PC-9 (cell line): ENCODE measurements at regions not wholly inside any gene's neighbourhood (a gene's known extent, or its start where the extent isn't known, plus 50 kb on each side); places are given as distances from the start of the nearest gene placed in this dataset.

Experiments
- BruUV-seq: library from RNA; stranded (reverse); fragments of 400-500 nt; replicated peaks from 2 replicates; lab custom pipeline; 2021; lab: Mats Ljungman, UMichigan
- CTCF ChIA-PET: fragments of 300-600 bp; sonication (Branson Sonifier 250); formaldehyde crosslinking; loops from one replicate; lab custom pipeline; 2022; ENCODE audit warnings: antibody characterized with exemption; lab: Charles Lee
- POLR2A ChIA-PET: fragments of 300-600 bp; sonication (Branson Sonifier 250); formaldehyde crosslinking; loops from one replicate; lab custom pipeline; 2022; ENCODE audit warnings: antibody characterized with exemption; ENCODE audit not compliant: unreplicated experiment; lab: Charles Lee
- DNase-seq, 2 experiments: peaks; one replicate each; pipeline versions ENCODE4 v3.0.0 to v3.0.0-alpha.2; 2015 to 2022; ENCODE audit warnings: mixed read lengths in 1 of 2
- H2AFZ ChIP-seq: fragments of 200-600 bp; sonication (generic); 2 replicates; pipeline ENCODE4 v1.8.1; 2017; ENCODE audit warnings: antibody characterized with exemption
- H3F3A ChIP-seq: fragments of 200-600 bp; sonication (generic); 2 replicates; pipeline ENCODE4 v1.8.1; 2017; ENCODE audit warnings: antibody characterized with exemption, mild to moderate bottlenecking, low read depth; ENCODE audit not compliant: insufficient read depth
- H3K27ac ChIP-seq: fragments of 200-600 bp; sonication (generic); 2 replicates; pipeline ENCODE4 v1.6.1; 2016; ENCODE audit warnings: mixed run types
- H3K27me3 ChIP-seq: fragments of 200-600 bp; sonication (generic); 2 replicates; pipeline ENCODE4 v1.6.1; 2016; ENCODE audit warnings: low read depth, mixed run types; ENCODE audit not compliant: insufficient read depth
- H3K36me3 ChIP-seq: fragments of 200-600 bp; sonication (generic); 2 replicates; pipeline ENCODE4 v1.6.1; 2016; ENCODE audit warnings: low read depth, mixed run types
- H3K4me1 ChIP-seq: fragments of 200-600 bp; sonication (generic); replicated peaks from 2 replicates; pipeline ENCODE4 v1.6.1; 2016; ENCODE audit warnings: mixed run types; ENCODE audit not compliant: insufficient read depth
- H3K4me2 ChIP-seq: fragments of 200-600 bp; sonication (generic); 2 replicates; pipeline ENCODE4 v1.6.1; 2017; ENCODE audit warnings: mixed run types
- H3K4me3 ChIP-seq: fragments of 200-600 bp; sonication (generic); 2 replicates; pipeline ENCODE4 v1.6.1; 2016; ENCODE audit warnings: mixed run types
- H3K79me2 ChIP-seq: fragments of 200-600 bp; sonication (generic); 2 replicates; pipeline ENCODE4 v1.6.1; 2017; ENCODE audit warnings: low read depth, mixed run types
- H3K9me2 ChIP-seq: fragments of 200-600 bp; sonication (generic); 2 replicates; pipeline ENCODE4 v1.8.1; 2017; ENCODE audit warnings: mild to moderate bottlenecking; ENCODE audit not compliant: insufficient read depth
- H3K9me3 ChIP-seq: fragments of 200-600 bp; sonication (generic); 2 replicates; pipeline ENCODE4 v1.8.1; 2016; ENCODE audit warnings: low read depth; ENCODE audit not compliant: insufficient read depth
- H4K20me1 ChIP-seq: fragments of 200-600 bp; sonication (generic); 2 replicates; pipeline ENCODE4 v1.8.1; 2017; ENCODE audit not compliant: insufficient read depth
- EZH2 ChIP-seq: fragments of 200-600 bp; sonication (generic); IDR thresholded peaks from 2 replicates; pipeline ENCODE4 v1.8.0; 2017; ENCODE audit warnings: antibody characterized with exemption, low read depth
- intact Hi-C: fragments of 100-400 bp; cut with micrococcal nuclease; formaldehyde crosslinking; loops from one replicate; pipeline ENCODE4 v1.10.0; 2022; ENCODE audit not compliant: unreplicated experiment
- TF ChIP-seq, protein P1 (sequence below): fragments of 200-600 bp; sonication (generic); conservative IDR thresholded peaks from 2 replicates; pipeline ENCODE4 v1.6.1; 2017; ENCODE audit warnings: mixed run types, antibody characterized with exemption, mild to moderate bottlenecking, moderate library complexity

GRCh38 chr3:148211725-148212124, 486.0 kb upstream of the AGTR1 start:
- H3K4me1 ChIP-seq: no peaks in the 10 kb centered on the region
- POLR2A ChIA-PET: no interaction called here
- intact Hi-C loops: no loop called here
- no peaks in the 10 kb centered on the region for H3K9me2 ChIP-seq
- CTCF ChIA-PET: no interaction called here
- H3K9me3 ChIP-seq: no peaks in the 10 kb centered on the region
- H3K79me2 ChIP-seq: no peaks in the 10 kb centered on the region
- no peak for DNase-seq
- no peak overlapping the region for H2AFZ ChIP-seq
- no peak for TF ChIP-seq EZH2
- TF ChIP-seq, protein P1, sequence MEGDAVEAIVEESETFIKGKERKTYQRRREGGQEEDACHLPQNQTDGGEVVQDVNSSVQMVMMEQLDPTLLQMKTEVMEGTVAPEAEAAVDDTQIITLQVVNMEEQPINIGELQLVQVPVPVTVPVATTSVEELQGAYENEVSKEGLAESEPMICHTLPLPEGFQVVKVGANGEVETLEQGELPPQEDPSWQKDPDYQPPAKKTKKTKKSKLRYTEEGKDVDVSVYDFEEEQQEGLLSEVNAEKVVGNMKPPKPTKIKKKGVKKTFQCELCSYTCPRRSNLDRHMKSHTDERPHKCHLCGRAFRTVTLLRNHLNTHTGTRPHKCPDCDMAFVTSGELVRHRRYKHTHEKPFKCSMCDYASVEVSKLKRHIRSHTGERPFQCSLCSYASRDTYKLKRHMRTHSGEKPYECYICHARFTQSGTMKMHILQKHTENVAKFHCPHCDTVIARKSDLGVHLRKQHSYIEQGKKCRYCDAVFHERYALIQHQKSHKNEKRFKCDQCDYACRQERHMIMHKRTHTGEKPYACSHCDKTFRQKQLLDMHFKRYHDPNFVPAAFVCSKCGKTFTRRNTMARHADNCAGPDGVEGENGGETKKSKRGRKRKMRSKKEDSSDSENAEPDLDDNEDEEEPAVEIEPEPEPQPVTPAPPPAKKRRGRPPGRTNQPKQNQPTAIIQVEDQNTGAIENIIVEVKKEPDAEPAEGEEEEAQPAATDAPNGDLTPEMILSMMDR: no peak
- H3K27me3 ChIP-seq: no peaks in the 10 kb centered on the region
- H4K20me1 ChIP-seq: no peaks in the 10 kb centered on the region
- H3K4me2 ChIP-seq: no peak overlapping the region
- no peaks in the 10 kb centered on the region for H3K36me3 ChIP-seq
- no peak overlapping the region for H3K4me3 ChIP-seq
- no TSS peak for BruUV-seq
- H3K27ac ChIP-seq: no peak overlapping the region
- no peaks in the 10 kb centered on the region for H3F3A ChIP-seq

GRCh38 chr3:148214705-148215104, 483.0 kb upstream of the AGTR1 start:
- CTCF ChIA-PET: no interaction called here
- no TSS peak for BruUV-seq
- TF ChIP-seq, protein P1: no peak
- no peak for TF ChIP-seq EZH2
- no peaks in the 10 kb centered on the region for H3K79me2 ChIP-seq
- intact Hi-C loops: no loop called here
- H3K27ac ChIP-seq: no peak overlapping the region
- H3K4me1 ChIP-seq: no peaks in the 10 kb centered on the region
- no peaks in the 10 kb centered on the region for H3F3A ChIP-seq
- no peak overlapping the region for H3K4me3 ChIP-seq
- POLR2A ChIA-PET: no interaction called here
- H3K4me2 ChIP-seq: no peak overlapping the region
- H3K27me3 ChIP-seq: no peaks in the 10 kb centered on the region
- H3K36me3 ChIP-seq: no peaks in the 10 kb centered on the region
- no peak for DNase-seq
- H2AFZ ChIP-seq: no peak overlapping the region
- H3K9me2 ChIP-seq: no peaks in the 10 kb centered on the region
- no peaks in the 10 kb centered on the region for H3K9me3 ChIP-seq
- H4K20me1 ChIP-seq: no peaks in the 10 kb centered on the region

DNA sequence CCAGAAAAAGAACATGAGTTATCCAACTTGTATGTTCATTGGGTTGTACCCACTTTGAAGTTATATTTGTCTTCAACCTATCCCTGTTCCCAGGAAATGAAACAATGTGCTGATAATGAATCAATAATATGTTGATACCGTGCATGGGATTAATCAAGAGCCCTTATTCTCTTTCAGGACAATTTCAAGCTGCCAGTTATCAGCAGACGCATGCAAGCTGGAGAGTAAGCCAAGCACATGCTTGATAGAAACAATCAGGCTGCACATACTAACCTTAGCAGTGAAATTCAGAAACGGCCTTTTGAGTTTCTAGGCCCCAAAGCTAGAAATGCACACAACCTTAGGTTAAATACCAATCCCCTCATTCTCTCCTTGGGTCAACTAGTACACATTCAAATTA, 480.4 kb upstream of the AGTR1 start:
- H3K27ac ChIP-seq: no peak overlapping the region
- CTCF ChIA-PET: no interaction called here
- H3K27me3 ChIP-seq: no peaks in the 10 kb centered on the region
- H3K4me2 ChIP-seq: no peak overlapping the region
- H3K9me2 ChIP-seq: no peaks in the 10 kb centered on the region
- no peaks in the 10 kb centered on the region for H4K20me1 ChIP-seq
- intact Hi-C loops: no loop called here
- H3F3A ChIP-seq: no peaks in the 10 kb centered on the region
- no peak overlapping the region for H3K4me3 ChIP-seq
- H3K79me2 ChIP-seq: no peaks in the 10 kb centered on the region
- TF ChIP-seq, protein P1: no peak
- no peak for TF ChIP-seq EZH2
- POLR2A ChIA-PET: no interaction called here
- no peaks in the 10 kb centered on the region for H3K36me3 ChIP-seq
- no peak for DNase-seq
- H2AFZ ChIP-seq: no peak overlapping the region
- no peaks in the 10 kb centered on the region for H3K9me3 ChIP-seq
- no TSS peak for BruUV-seq
- no peaks in the 10 kb centered on the region for H3K4me1 ChIP-seq
